Brain microvascular endothelial cell (primary cell): ENCODE measurements at regions not wholly inside any gene's neighbourhood (a gene's known extent, or its start where the extent isn't known, plus 50 kb on each side); places are given as distances from the start of the nearest gene placed in this dataset.

ENCODE experiments used
- DNase-seq: peaks from one replicate; pipeline ENCODE4 v3.0.0-alpha.2; 2020
- H3K27ac ChIP-seq: fragments of 250-450 bp; sonication (Bioruptor Pico); 2 replicates; pipeline ENCODE4 v1.5.1; 2020; ENCODE audit warnings: mild to moderate bottlenecking, moderate library complexity
- H3K27me3 ChIP-seq: fragments of 250-450 bp; sonication (Bioruptor Pico); replicated peaks from 2 replicates; pipeline ENCODE4 v1.5.1; 2020; ENCODE audit warnings: mild to moderate bottlenecking
- H3K36me3 ChIP-seq: fragments of 250-450 bp; sonication (Bioruptor Pico); replicated peaks from 2 replicates; pipeline ENCODE4 v1.5.1; 2020; ENCODE audit warnings: mild to moderate bottlenecking
- H3K4me3 ChIP-seq: 2 replicates; pipeline ENCODE4 v1.5.1; 2011; ENCODE audit warnings: low read depth, mild to moderate bottlenecking, control low read depth, low read length, moderate library complexity
- in situ Hi-C: cut with HindIII; loops from 2 replicates; pipeline ENCODE4 v1.10.0; 2017; ENCODE audit warnings: low sequenced_read_pairs, low pct_ligation_motif_present
- TF ChIP-seq, protein P1 (sequence below): IDR thresholded peaks from 2 replicates; pipeline ENCODE4 v1.5.1; 2011; ENCODE audit warnings: low read depth, mild to moderate bottlenecking, moderate library complexity, low read length, control low read depth, inconsistent platforms; ENCODE audit errors: missing control alignments

DNA sequence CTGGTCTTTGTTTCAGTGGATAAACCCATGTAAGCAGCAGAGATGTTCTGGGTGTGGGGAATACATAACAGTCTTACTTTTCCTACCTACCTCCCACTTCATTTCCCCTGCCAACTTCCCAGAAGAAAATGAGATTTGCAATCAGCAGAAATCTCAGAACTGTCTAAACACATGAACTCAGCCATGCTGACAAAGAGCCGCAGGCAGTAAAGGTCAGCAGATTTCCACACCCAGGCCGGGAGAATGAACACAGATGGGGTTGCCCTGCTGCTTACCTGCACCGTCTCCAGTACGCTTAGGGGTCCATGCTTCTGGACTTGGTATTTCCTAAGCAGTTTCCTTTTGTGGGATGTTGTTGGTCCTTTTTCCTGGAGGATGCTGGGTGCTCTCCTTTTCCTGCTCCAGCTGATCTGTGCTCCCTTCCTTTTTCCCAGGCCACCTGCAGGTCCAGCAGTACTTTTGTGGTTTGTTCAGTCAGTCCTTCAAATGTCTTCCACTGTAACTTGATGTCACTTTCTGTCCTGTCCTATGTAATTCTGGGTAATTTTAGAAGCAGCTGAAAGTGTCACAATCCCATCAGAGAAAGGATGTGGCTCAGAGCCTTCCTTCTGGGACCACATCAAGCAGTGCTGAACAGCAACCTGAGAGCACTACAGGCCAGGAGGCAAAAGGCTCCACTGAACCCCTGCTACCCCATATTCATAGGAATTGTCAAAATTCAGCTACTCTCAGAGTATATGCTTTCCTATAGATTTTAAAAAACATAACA is 129.0 kb downstream of the CEP57L1 start:
- in situ Hi-C loops = no loop called here
- no peaks in the 10 kb centered on the region for H3K36me3 ChIP-seq
- H3K27ac ChIP-seq = no peak overlapping the region
- no peak overlapping the region for H3K4me3 ChIP-seq
- TF ChIP-seq, protein P1, sequence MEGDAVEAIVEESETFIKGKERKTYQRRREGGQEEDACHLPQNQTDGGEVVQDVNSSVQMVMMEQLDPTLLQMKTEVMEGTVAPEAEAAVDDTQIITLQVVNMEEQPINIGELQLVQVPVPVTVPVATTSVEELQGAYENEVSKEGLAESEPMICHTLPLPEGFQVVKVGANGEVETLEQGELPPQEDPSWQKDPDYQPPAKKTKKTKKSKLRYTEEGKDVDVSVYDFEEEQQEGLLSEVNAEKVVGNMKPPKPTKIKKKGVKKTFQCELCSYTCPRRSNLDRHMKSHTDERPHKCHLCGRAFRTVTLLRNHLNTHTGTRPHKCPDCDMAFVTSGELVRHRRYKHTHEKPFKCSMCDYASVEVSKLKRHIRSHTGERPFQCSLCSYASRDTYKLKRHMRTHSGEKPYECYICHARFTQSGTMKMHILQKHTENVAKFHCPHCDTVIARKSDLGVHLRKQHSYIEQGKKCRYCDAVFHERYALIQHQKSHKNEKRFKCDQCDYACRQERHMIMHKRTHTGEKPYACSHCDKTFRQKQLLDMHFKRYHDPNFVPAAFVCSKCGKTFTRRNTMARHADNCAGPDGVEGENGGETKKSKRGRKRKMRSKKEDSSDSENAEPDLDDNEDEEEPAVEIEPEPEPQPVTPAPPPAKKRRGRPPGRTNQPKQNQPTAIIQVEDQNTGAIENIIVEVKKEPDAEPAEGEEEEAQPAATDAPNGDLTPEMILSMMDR = no peak
- DNase-seq = no peak
- no peaks in the 10 kb centered on the region for H3K27me3 ChIP-seq

DNA sequence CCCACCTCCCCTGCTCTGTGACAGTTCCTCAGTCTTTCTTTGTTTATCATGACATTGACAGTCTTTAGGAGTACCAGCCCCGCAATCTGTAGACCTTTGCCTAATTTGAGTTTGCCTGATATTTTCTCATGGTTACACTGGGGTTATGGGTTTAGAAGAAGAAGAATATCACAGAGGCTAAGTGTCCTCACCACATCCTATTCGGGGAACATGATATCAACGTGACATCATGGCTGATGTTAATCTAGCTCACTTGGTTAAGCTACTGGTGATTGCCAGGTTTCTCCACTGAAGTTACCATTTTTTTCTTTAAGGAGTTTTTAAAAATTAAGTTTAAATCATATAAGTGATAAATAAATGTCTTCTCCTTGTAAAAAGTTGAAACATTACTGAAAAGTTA is 127.5 kb downstream of the CEP57L1 start:
- TF ChIP-seq, protein P1 = no peak
- DNase-seq = no peak

DNA sequence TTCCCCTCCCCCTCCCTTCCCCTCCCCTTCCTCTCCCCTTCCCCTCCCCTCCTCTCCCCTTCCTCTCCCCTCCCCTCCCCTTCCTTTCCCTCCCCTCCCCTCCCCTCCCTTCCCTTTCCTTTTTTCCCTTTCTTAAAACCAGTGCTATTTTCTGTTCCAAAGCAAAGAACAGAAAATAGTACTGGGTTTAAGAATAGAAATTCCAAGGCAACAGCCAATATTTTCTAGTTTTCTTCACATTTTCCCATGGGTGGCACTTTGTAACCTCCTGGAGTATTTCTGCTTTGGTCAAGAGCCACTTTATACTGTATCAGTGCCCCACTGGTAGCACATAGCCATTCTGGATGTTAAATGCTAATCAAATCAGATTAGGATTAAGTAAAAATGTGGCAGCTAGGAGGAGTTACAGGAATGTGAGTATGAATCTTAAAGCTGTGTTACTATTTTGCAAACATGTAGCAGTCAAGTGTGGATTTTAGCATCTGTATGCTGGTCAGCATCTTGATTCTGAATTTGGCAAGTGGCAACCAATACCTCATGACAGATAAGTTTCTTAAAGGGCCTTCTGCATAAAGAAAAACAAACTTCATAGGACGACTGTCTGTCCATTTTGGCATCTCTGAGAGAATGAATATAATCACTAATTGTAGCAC is 126.4 kb downstream of the CEP57L1 start:
- TF ChIP-seq, protein P1 = no peak
- no peak overlapping the region for H3K27ac ChIP-seq
- in situ Hi-C loops = no loop called here
- H3K4me3 ChIP-seq = no peak overlapping the region
- DNase-seq = no peak
- H3K36me3 ChIP-seq = no peaks in the 10 kb centered on the region
- H3K27me3 ChIP-seq = no peaks in the 10 kb centered on the region

More for the DNA sequence above, 127.5 kb downstream of the CEP57L1 start:
- in situ Hi-C loops = no loop called here
- no peaks in the 10 kb centered on the region for H3K36me3 ChIP-seq
- no peak overlapping the region for H3K27ac ChIP-seq
- no peaks in the 10 kb centered on the region for H3K27me3 ChIP-seq
- no peak overlapping the region for H3K4me3 ChIP-seq
